Esophagus muscularis mucosa (tissue), 3 donors: ENCODE measurements at regions not wholly inside any gene's neighbourhood (a gene's known extent, or its start where the extent isn't known, plus 50 kb on each side); places are given as distances from the start of the nearest gene placed in this dataset.

ENCODE experiments used
- CTCF ChIP-seq, 3 experiments: fragments of 200-600 bp in 2 of 3; fragments of 450-650 bp in 1 of 3; sonication (generic) in 2 of 3; IDR thresholded peaks; one replicate each; pipeline ENCODE4 v1.5.1; 2017 to 2019; ENCODE audit warnings: antibody characterized with exemption in 3 of 3, mild to moderate bottlenecking in 2 of 3, moderate library complexity in 1 of 3
- POLR2AphosphoS5 ChIP-seq, 2 donors: sonication (generic); formaldehyde crosslinking; IDR thresholded peaks; one replicate each; pipeline ENCODE4 v1.6.1; 2017; ENCODE audit warnings: antibody characterized with exemption in 2 of 2

DNA sequence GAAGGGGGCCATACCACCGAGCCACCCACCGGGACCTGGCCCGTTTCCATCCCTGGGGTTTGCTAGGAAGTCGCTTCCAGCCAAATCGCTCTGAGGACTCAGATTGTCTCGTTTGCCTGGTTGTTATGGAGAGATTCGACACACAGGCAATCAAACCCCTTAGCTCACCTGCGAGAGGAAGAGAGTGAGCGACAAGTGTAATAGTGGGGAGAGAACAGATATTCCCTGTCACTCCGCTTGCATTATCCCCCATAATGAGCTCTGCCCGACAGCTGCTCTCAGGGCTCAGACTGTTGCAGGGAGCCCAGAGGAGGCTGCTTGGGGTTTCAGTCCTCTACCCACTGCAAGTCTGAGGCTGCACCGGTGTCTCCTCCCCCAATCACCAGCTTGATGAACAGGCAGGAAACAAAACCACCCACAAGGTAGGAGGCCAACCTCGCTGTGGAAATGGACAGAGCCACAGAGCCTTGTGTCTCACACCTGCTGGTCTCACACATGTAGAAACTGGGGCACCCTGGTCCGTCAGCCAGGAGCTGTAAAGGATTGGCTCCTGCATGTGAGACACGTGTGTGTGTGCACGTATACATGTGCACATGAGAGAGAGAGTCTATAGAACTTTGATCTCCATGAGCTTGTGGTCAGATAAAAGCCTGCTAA, 351.1 kb downstream of the BUD13 start:
- TF ChIP-seq CTCF (IDR thresholded peaks at IDR 0.05) (no peak), POLR2AphosphoS5 (IDR thresholded peaks at IDR 0.05) (no peak)
